GM12878 (cell line): ENCODE measurements at regions not wholly inside any gene's neighbourhood (a gene's known extent, or its start where the extent isn't known, plus 50 kb on each side); places are given as distances from the start of the nearest gene placed in this dataset.

ENCODE experiments used
- ATAC-seq: fragments of 200-7000 bp; cut with Tn5 transposase; 3 replicates; pipeline ENCODE4 v1.9.1; 2020; ENCODE audit warnings: mild to moderate bottlenecking, moderate library complexity
- BruUV-seq: library from RNA; stranded (reverse); fragments of 400-500 nt; replicated peaks from 2 replicates; lab custom pipeline; 2021; lab: Mats Ljungman, UMichigan
- CTCF ChIA-PET: fragments of 300-600 bp; sonication (Branson Sonifier 250); formaldehyde crosslinking; extraction: SDS; loops from one replicate; lab custom pipeline; 2021; ENCODE audit warnings: inconsistent platforms; lab: Yijun Ruan, JAX
- POLR2A ChIA-PET: fragments of 350-600 bp; formaldehyde crosslinking; extraction: SDS; loops from one replicate; lab custom pipeline; 2021; ENCODE audit warnings: inconsistent platforms; lab: Charles Lee
- RAD21 ChIA-PET: fragments of 300-600 bp; sonication (Branson Sonifier 250); formaldehyde crosslinking; loops from one replicate; lab custom pipeline; 2023; ENCODE audit warnings: antibody characterized with exemption; ENCODE audit not compliant: unreplicated experiment; lab: Charles Lee
- SMC1A ChIA-PET: fragments of 300-600 bp; sonication (Branson Sonifier 250); formaldehyde crosslinking; loops from one replicate; lab custom pipeline; 2023; ENCODE audit not compliant: unreplicated experiment, uncharacterized antibody; lab: Charles Lee
- DNase-seq: peaks from one replicate; pipeline ENCODE4 v3.0.0-alpha.2; 2011; ENCODE audit warnings: low read depth, low spot score
- FAIRE-seq: peaks from 3 replicates; lab custom pipeline; 2011; peaks lifted over from hg19 to GRCh38; lab: Jason Lieb, UNC
- H2AFZ ChIP-seq: 2 replicates; pipeline ENCODE4 v1.6.0; 2011; ENCODE audit warnings: low read depth, low read length, control low read depth; ENCODE audit not compliant: control insufficient read depth
- H3K27ac ChIP-seq: 2 replicates; pipeline ENCODE4 v1.5.1; 2011; ENCODE audit warnings: control low read depth; ENCODE audit not compliant: control insufficient read depth, insufficient read depth
- H3K27me3 ChIP-seq, 2 experiments: replicated peaks in 1 of 2; 2 replicates each; pipeline versions ENCODE4 v1.6.0 to v1.6.1; 2011; ENCODE audit warnings: low read length in 1 of 2; ENCODE audit not compliant: control insufficient read depth in 2 of 2, insufficient read depth in 2 of 2
- H3K36me3 ChIP-seq, 2 experiments: 2 replicates each; pipeline ENCODE4 v1.5.1; 2011; ENCODE audit warnings: low read length in 1 of 2; ENCODE audit not compliant: control insufficient read depth in 2 of 2, insufficient read depth in 2 of 2
- H3K4me1 ChIP-seq: 2 replicates; pipeline ENCODE4 v1.6.1; 2011; ENCODE audit warnings: mild to moderate bottlenecking, low read length, moderate library complexity, mixed read lengths; ENCODE audit not compliant: control insufficient read depth, insufficient read depth
- H3K4me2 ChIP-seq: 2 replicates; pipeline ENCODE4 v1.6.0; 2011; ENCODE audit warnings: control low read depth; ENCODE audit not compliant: control insufficient read depth, insufficient read depth
- H3K4me3 ChIP-seq: fragments of 200-600 bp; sonication (generic); 2 replicates; pipeline ENCODE4 v1.5.1; 2016
- H3K79me2 ChIP-seq: 2 replicates; pipeline ENCODE4 v1.6.0; 2011; ENCODE audit warnings: low read length; ENCODE audit not compliant: control insufficient read depth, insufficient read depth
- H3K9ac ChIP-seq: 2 replicates; pipeline ENCODE4 v1.8.0; 2011; ENCODE audit warnings: low read length, control low read depth, mixed read lengths; ENCODE audit not compliant: control insufficient read depth, insufficient read depth
- H3K9me3 ChIP-seq: replicated peaks from 3 replicates; pipeline ENCODE4 v1.5.1; 2011; ENCODE audit warnings: mild to moderate bottlenecking, low read length; ENCODE audit not compliant: control insufficient read depth, insufficient read depth
- H4K20me1 ChIP-seq: 2 replicates; pipeline ENCODE4 v1.6.0; 2011; ENCODE audit not compliant: control insufficient read depth, insufficient read depth
- CREB1 ChIP-seq: IDR thresholded peaks from 2 replicates; pipeline ENCODE4 v1.6.1; 2012; ENCODE audit warnings: low read depth, mild to moderate bottlenecking, inconsistent platforms
- FOXM1 ChIP-seq: IDR thresholded peaks from 2 replicates; pipeline ENCODE4 v1.6.1; 2012; ENCODE audit warnings: low read depth, mild to moderate bottlenecking, inconsistent platforms, low read length, moderate library complexity
- MYC ChIP-seq: IDR thresholded peaks from 2 replicates; pipeline ENCODE4 v1.6.1; 2011; ENCODE audit warnings: mild to moderate bottlenecking, low read length, moderate library complexity, inconsistent platforms; ENCODE audit not compliant: insufficient read depth, insufficient replicate concordance, insufficient read length, severe bottlenecking
- RB1 ChIP-seq: fragments of 450-650 bp; formaldehyde crosslinking; IDR thresholded peaks from 2 replicates; pipeline ENCODE4 v1.6.1; 2017; ENCODE audit warnings: mild to moderate bottlenecking, borderline replicate concordance
- SIN3A ChIP-seq: IDR thresholded peaks from 2 replicates; pipeline ENCODE4 v1.6.1; 2012; ENCODE audit warnings: low read depth, low read length, improper control_type of control experiment
- SUZ12 ChIP-seq: fragments of 200-600 bp; sonication (generic); IDR thresholded peaks from one replicate; pipeline ENCODE4 v1.6.1; 2018; ENCODE audit warnings: antibody characterized with exemption, mild to moderate bottlenecking; ENCODE audit not compliant: unreplicated experiment
- ZNF207 ChIP-seq: fragments of 450-650 bp; IDR thresholded peaks from 2 replicates; pipeline ENCODE4 v1.6.1; 2014; ENCODE audit warnings: antibody characterized with exemption, mild to moderate bottlenecking, borderline replicate concordance
- WGBS: methylation state at CpG from one replicate; pipeline ENCODE4 v1.1.6; 2016; ENCODE audit warnings: low lambda C conversion rate; ENCODE audit not compliant: insufficient replicate concordance, insufficient coverage; ENCODE audit errors: missing lambda C conversion rate; 5-methylcytosine and 5-hydroxymethylcytosine counted together
- in situ Hi-C: fragments of 300-500 bp; cut with MboI; formaldehyde crosslinking; loops from 9 replicates; pipeline ENCODE4 v1.14.3; 2018; ENCODE audit warnings: mixed read lengths
- intact Hi-C: fragments of 100-400 bp; cut with micrococcal nuclease; formaldehyde crosslinking; loops from one replicate; pipeline ENCODE4 v1.14.2; 2022; ENCODE audit not compliant: unreplicated experiment

DNA sequence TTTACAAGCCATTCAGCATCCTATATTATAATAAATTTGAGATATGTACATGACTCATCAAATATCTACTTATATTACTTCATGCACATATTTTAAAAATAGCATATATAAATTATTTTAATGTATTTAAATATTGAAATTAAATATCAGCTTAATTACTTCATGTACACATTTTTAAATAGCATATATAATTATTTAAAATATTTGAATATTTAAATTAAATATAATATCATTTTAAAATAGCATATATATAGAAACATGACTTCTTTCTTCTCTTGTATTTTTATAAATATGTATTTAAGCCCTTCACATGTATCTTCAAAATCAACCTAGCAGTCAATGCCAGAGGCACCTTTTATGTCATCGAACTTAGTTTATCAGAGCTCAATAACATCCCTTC lies 298.8 kb upstream of the DSEL start:
- H3K27me3 ChIP-seq, result no peaks in the 10 kb centered on the region
- no peak overlapping the region for H3K27ac ChIP-seq
- H4K20me1 ChIP-seq, result no peaks in the 10 kb centered on the region
- intact Hi-C loops, result no loop called here
- H3K9ac ChIP-seq, result no peak overlapping the region
- DNase-seq (no peak), FAIRE-seq (no peak), ATAC-seq (no peak)
- H3K4me1 ChIP-seq, result no peaks in the 10 kb centered on the region
- POLR2A ChIA-PET, result no interaction called here
- WGBS, result 0% methylated on average over 1 of the region's 1 CpG
- RAD21 ChIA-PET, result no interaction called here
- H3K79me2 ChIP-seq, result no peaks in the 10 kb centered on the region
- BruUV-seq, result no TSS peak
- CTCF ChIA-PET, result no interaction called here
- SMC1A ChIA-PET, result interaction anchor here (1.2 kb wide), 1 partner anchor 14 kb away, joined by 3 read pairs; no protein-coding TSS in a partner anchor
- in situ Hi-C loops, result no loop called here
- TF ChIP-seq RB1, result no peak
- no peak for TF ChIP-seq MYC
- no peak for TF ChIP-seq CREB1
- TF ChIP-seq ZNF207, result no peak
- TF ChIP-seq SUZ12, result no peak
- TF ChIP-seq SIN3A, result no peak
- TF ChIP-seq, all 136 proteins: peak for 0
- H3K36me3 ChIP-seq, result no peaks in the 10 kb centered on the region
- H3K4me2 ChIP-seq, result no peak overlapping the region
- no peak overlapping the region for H3K4me3 ChIP-seq
- no peaks in the 10 kb centered on the region for H3K9me3 ChIP-seq
- H2AFZ ChIP-seq, result no peak overlapping the region

DNA sequence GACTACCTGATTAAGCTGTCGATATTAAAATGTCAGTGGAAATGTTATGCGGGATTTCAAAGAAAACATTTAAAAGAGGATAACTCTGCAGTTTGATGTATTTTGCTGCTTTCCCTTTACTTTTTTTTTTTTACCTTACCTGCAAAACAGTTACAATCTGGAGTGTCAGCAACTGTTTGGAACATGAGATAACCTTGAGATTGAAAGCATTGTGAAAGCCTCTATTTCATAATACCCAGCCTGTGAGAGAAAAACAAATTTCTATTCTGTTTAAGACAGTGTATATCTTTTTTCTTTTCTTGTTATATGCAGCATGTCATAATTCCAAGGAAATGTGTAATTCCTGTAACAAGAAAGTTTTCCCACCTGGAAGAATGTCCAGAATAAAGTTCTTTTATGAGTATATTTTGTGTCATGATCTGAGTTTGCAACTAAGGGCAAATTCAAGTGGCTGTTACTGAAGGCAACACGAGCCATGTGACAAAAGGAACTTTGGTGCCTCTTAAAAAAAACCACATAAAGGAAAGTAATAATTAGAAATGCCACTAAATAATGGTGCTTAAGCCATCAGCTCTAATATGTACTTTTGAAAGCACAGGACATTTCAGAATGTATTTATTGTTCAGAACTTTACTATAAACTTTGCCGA lies 297.0 kb upstream of the DSEL start:
- TF ChIP-seq FOXM1, result no peak
- DNase-seq (no peak), FAIRE-seq (no peak), ATAC-seq (no peak)
- CTCF ChIA-PET, result no interaction called here
- Histone ChIP-seq H3K9ac (no peak overlapping the region), H2AFZ (no peak overlapping the region), H3K4me3 (no peak overlapping the region), H3K36me3 (no peaks in the 10 kb centered on the region), H4K20me1 (no peaks in the 10 kb centered on the region), H3K4me1 (no peaks in the 10 kb centered on the region), H3K9me3 (no peaks in the 10 kb centered on the region), H3K4me2 (no peak overlapping the region), H3K79me2 (no peaks in the 10 kb centered on the region), H3K27ac (no peak overlapping the region), H3K27me3 (no peaks in the 10 kb centered on the region)
- intact Hi-C loops, result no loop called here
- BruUV-seq, result no TSS peak
- POLR2A ChIA-PET, result no interaction called here
- SMC1A ChIA-PET, result no interaction called here
- 39% methylated on average over 4 of the region's 4 CpGs for WGBS
- RAD21 ChIA-PET, result no interaction called here
- in situ Hi-C loops, result no loop called here
